Spleen (tissue), 11 donors: ENCODE measurements at regions not wholly inside any gene's neighbourhood (a gene's known extent, or its start where the extent isn't known, plus 50 kb on each side); places are given as distances from the start of the nearest gene placed in this dataset.

ENCODE experiments used
- DNase-seq: peaks from one replicate; pipeline ENCODE4 v3.0.0-alpha.2; 2020
- H3K27ac ChIP-seq, 8 donors: fragments of 200-600 bp; sonication (generic) in 7 of 8; 1 replicate in 4 of 8; 2 replicates in 4 of 8; pipeline versions ENCODE4 v1.5.0 to v1.8.0; 2016 to 2021; ENCODE audit warnings: inconsistent platforms in 4 of 8, mild to moderate bottlenecking in 4 of 8, moderate library complexity in 1 of 8
- H3K27me3 ChIP-seq, 7 donors: fragments of 200-600 bp; sonication (generic) in 6 of 7; replicated peaks in 1 of 7; 1 replicate in 4 of 7; 2 replicates in 3 of 7; pipeline versions ENCODE4 v1.5.0 to v1.8.0; 2016 to 2021; ENCODE audit warnings: inconsistent platforms in 3 of 7, mild to moderate bottlenecking in 1 of 7
- H3K36me3 ChIP-seq, 6 donors: fragments of 200-600 bp; sonication (generic) in 5 of 6; 1 replicate in 4 of 6; 2 replicates in 2 of 6; pipeline versions ENCODE4 v1.5.0 to v1.8.0; 2016 to 2021; ENCODE audit warnings: inconsistent platforms in 2 of 6
- H3K4me1 ChIP-seq, 6 donors: fragments of 200-600 bp; sonication (generic) in 5 of 6; 1 replicate in 3 of 6; 2 replicates in 3 of 6; pipeline versions ENCODE4 v1.5.0 to v1.8.0; 2016 to 2021; ENCODE audit warnings: inconsistent platforms in 3 of 6
- H3K4me3 ChIP-seq, 8 donors: fragments of 200-600 bp; sonication (generic) in 7 of 8; 1 replicate in 4 of 8; 2 replicates in 4 of 8; pipeline versions ENCODE4 v1.5.0 to v1.8.0; 2016 to 2021; ENCODE audit warnings: inconsistent platforms in 4 of 8, mild to moderate bottlenecking in 4 of 8, moderate library complexity in 2 of 8
- H3K9me3 ChIP-seq, 8 donors: fragments of 200-600 bp; sonication (generic) in 7 of 8; 1 replicate in 4 of 8; 2 replicates in 4 of 8; pipeline versions ENCODE4 v1.5.0 to v1.8.0; 2016 to 2021; ENCODE audit warnings: inconsistent platforms in 4 of 8
- POLR2A ChIP-seq, 3 donors: fragments of 450-650 bp; IDR thresholded peaks; one replicate each; pipeline ENCODE4 v1.5.1; 2017; ENCODE audit warnings: antibody characterized with exemption in 3 of 3, mild to moderate bottlenecking in 1 of 3
- POLR2AphosphoS5 ChIP-seq, 3 donors: sonication (generic); formaldehyde crosslinking; IDR thresholded peaks; one replicate each; pipeline ENCODE4 v1.5.1; 2017; ENCODE audit warnings: antibody characterized with exemption in 3 of 3
- WGBS, 5 donors: extraction: QIAGEN DNeasy Blood & Tissue Kit in 3 of 5; methylation state at CpG; one replicate each; pipeline versions ENCODE4 v1.1.5 to v1.1.7; 2013 to 2018; 5-methylcytosine and 5-hydroxymethylcytosine counted together
- intact Hi-C: fragments of 100-400 bp; cut with DNase I; formaldehyde crosslinking; loops from one replicate; pipeline ENCODE4 v1.15.0; 2023; ENCODE audit warnings: low total_unique reads
- TF ChIP-seq, protein P1 (sequence below), 11 experiments: fragments of 200-600 bp in 7 of 11; fragments of 450-650 bp in 4 of 11; sonication (generic) in 4 of 11; IDR thresholded peaks in 8 of 11; conservative IDR thresholded peaks in 3 of 11; 1 replicate in 7 of 11; 2 replicates in 4 of 11; pipeline versions ENCODE4 v1.4.0 to v1.8.0; 2016 to 2021; ENCODE audit warnings: antibody characterized with exemption in 11 of 11, inconsistent platforms in 4 of 11, mild to moderate bottlenecking in 1 of 11
- donor health status: healthy with polysubstance abuse.
- donor health status: DM: no; HTN: no; CAD: no; lungs with moderate emphysema.
- donor health status: DM: no; HTN: no; CAD: no.
- donor health status: Bipolar disorder and iron deficiency.
- donor health status: healthy.
- donor health status: DM: no; HTN: no; CAD: no.
- donor health status: DM: yes; HTN: yes; CAD: no.

DNA sequence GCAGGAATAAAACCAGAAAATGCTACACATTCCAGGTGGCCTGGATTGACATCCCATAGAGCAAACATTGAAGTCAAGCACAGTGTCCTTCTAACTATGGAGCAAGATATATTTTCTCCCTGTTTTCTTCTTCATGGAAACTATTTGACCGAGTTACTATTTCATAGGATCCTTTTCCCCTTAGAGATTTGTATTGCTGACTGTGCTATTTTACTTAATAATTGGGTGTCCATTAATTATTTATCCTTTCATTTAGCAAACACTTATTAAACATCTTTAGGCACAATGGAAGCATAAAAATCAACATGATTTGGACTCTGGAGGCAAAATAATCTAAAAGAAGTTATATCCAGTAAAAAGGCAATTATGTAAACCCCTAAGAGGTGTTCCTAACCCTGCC lies 782.8 kb upstream of the ACVR2A start:
- intact Hi-C loops: no loop called here
- Histone ChIP-seq H3K4me3 (no peak overlapping the region), H3K9me3 (peaks cover 0 to 17% (median 4%) of the 10 kb centered on the region in 8 donors), H3K36me3 (no peaks in the 10 kb centered on the region), H3K4me1 (no peaks in the 10 kb centered on the region), H3K27me3 (no peaks in the 10 kb centered on the region), H3K27ac (peak overlapping the region in 3 of 8 donors; percentile 4 to 12 (median 5))
- WGBS, 5 donors: 0 to 43% (median 0%) methylated on average over 1 of the region's 1 CpG
- TF ChIP-seq POLR2A (IDR thresholded peaks at IDR 0.05): no peak
- TF ChIP-seq POLR2AphosphoS5 (IDR thresholded peaks at IDR 0.05): no peak
- TF ChIP-seq, protein P1, sequence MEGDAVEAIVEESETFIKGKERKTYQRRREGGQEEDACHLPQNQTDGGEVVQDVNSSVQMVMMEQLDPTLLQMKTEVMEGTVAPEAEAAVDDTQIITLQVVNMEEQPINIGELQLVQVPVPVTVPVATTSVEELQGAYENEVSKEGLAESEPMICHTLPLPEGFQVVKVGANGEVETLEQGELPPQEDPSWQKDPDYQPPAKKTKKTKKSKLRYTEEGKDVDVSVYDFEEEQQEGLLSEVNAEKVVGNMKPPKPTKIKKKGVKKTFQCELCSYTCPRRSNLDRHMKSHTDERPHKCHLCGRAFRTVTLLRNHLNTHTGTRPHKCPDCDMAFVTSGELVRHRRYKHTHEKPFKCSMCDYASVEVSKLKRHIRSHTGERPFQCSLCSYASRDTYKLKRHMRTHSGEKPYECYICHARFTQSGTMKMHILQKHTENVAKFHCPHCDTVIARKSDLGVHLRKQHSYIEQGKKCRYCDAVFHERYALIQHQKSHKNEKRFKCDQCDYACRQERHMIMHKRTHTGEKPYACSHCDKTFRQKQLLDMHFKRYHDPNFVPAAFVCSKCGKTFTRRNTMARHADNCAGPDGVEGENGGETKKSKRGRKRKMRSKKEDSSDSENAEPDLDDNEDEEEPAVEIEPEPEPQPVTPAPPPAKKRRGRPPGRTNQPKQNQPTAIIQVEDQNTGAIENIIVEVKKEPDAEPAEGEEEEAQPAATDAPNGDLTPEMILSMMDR (IDR thresholded peaks at IDR 0.05 in 8 of 11, conservative IDR thresholded peaks at IDR 0.05 in 3 of 11): no peak
- no peak for DNase-seq

DNA sequence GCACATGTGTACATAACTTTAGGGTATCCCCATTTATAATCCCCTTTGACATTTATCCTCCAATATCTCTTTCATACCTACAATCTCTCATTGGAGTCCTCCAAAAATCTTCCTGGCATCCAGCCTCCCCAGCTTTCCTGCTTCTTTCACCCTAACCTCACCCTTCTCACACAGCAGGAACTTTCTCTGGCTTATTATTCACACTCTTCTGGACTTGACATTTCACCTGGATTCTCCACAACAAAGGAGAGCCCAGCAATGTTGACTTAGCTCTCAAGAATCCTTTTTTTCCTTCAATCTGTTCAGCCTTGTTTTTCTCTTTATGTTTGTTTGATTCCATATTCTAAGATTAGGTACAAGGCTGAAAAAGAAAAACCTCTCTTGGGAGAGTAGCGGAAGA lies 783.6 kb upstream of the ACVR2A start:
- 92 to 100% (median 97%) methylated on average over 1 of the region's 1 CpG for WGBS, 5 donors
- intact Hi-C loops: loop anchor here (2.0 kb wide), 1 partner anchor 36 kb away; no protein-coding TSS in a partner anchor

DNA sequence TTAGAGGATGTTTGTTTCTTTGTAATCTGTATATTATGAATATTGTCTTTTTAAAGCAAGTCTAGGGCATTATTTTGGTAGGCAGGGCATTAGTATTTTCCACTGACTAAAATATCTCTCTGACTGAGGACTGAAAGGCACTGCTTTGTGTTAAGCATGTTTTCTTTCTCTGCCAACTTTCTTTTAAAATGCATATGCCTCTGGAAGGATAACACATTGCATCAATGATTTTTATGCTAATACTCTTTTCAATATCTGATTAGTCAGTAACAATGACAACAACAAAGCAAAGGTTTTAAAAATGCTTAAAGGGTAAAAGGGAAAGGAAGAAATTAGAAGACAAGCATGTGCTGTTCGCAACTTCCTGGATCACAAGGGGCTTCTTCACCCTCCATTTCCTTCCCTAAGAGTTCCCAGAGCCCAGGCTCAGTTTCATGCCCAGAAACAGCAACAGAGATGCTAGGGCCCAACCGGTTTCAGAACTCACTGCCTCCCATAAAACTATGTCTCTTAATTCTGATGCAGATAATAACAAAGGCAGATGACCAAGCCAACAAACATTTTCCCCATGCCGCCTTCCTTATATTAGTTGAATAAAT lies 786.8 kb upstream of the ACVR2A start:
- Histone ChIP-seq H3K9me3 (peaks cover 0 to 8% (median 0%) of the 10 kb centered on the region in 8 donors), H3K27ac (no peak overlapping the region), H3K4me1 (no peaks in the 10 kb centered on the region), H3K36me3 (no peaks in the 10 kb centered on the region), H3K27me3 (no peaks in the 10 kb centered on the region), H3K4me3 (no peak overlapping the region)
- TF ChIP-seq POLR2A (IDR thresholded peaks at IDR 0.05) (no peak), POLR2AphosphoS5 (IDR thresholded peaks at IDR 0.05) (no peak)
- TF ChIP-seq, protein P1 (IDR thresholded peaks at IDR 0.05 in 8 of 11, conservative IDR thresholded peaks at IDR 0.05 in 3 of 11): no peak
- DNase-seq: no peak
- WGBS, 5 donors: 72 to 84% (median 80%) methylated on average over 3 of the region's 3 CpGs
- intact Hi-C loops: no loop called here

More for the DNA sequence above, 783.6 kb upstream of the ACVR2A start:
- TF ChIP-seq POLR2AphosphoS5 (IDR thresholded peaks at IDR 0.05) (no peak), POLR2A (IDR thresholded peaks at IDR 0.05) (no peak)
- TF ChIP-seq, protein P1 (IDR thresholded peaks at IDR 0.05 in 8 of 11, conservative IDR thresholded peaks at IDR 0.05 in 3 of 11): no peak
- Histone ChIP-seq H3K36me3 (no peaks in the 10 kb centered on the region), H3K27ac (no peak overlapping the region), H3K27me3 (no peaks in the 10 kb centered on the region), H3K4me1 (no peaks in the 10 kb centered on the region), H3K4me3 (no peak overlapping the region), H3K9me3 (peaks cover 0 to 17% (median 4%) of the 10 kb centered on the region in 8 donors)
- no peak for DNase-seq

DNA sequence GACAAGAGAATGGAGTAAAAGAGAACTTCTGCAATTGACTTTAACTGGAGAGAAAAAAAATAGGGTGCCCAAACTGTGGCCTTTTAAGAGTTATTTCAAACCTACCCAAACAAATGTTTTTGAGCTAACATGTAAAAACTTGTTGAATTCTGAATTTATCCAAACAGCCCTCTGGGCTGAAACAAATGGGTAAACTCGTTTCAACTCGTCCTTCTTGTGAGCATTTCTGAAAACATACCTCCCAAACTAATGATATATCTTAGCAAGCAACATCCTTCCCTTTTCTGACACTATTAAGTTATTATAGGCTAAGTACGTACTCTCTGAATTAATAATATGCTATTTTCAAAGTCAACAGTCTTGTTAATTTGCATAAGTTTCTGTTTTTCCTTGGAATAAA lies 793.0 kb upstream of the ACVR2A start:
- WGBS, 5 donors: 73 to 88% (median 77%) methylated on average over 3 of the region's 3 CpGs
- no peak overlapping the region for H3K4me3 ChIP-seq
- DNase-seq: no peak
- peaks cover 0 to 8% (median 0%) of the 10 kb centered on the region in 8 donors for H3K9me3 ChIP-seq
- H3K4me1 ChIP-seq: no peaks in the 10 kb centered on the region
- intact Hi-C loops: no loop called here
- H3K27me3 ChIP-seq: no peaks in the 10 kb centered on the region
- TF ChIP-seq, protein P1 (IDR thresholded peaks at IDR 0.05 in 8 of 11, conservative IDR thresholded peaks at IDR 0.05 in 3 of 11): no peak
- no peak for TF ChIP-seq POLR2AphosphoS5 (IDR thresholded peaks at IDR 0.05)
- TF ChIP-seq POLR2A (IDR thresholded peaks at IDR 0.05): no peak
- H3K36me3 ChIP-seq: no peaks in the 10 kb centered on the region
- no peak overlapping the region for H3K27ac ChIP-seq
